ENCODE measurements at regions not wholly inside any gene's neighbourhood (a gene's known extent, or its start where the extent isn't known, plus 50 kb on each side); places are given as distances from the start of the nearest gene placed in this dataset.

GRCh38 chr9:2461892-2462291, 159.7 kb upstream of the VLDLR start:
- TF ChIP-seq EZH2 (IDR thresholded peaks at IDR 0.05; ENCODE audit: insufficient read depth, poor library complexity, severe bottlenecking) = no peak
- TF ChIP-seq EZH2phosphoT487 (IDR thresholded peaks at IDR 0.05; ENCODE audit: insufficient read depth, low read depth) = no peak

All from GM23248 (cell line).